ENCODE measurements at regions not wholly inside any gene's neighbourhood (a gene's known extent, or its start where the extent isn't known, plus 50 kb on each side); places are given as distances from the start of the nearest gene placed in this dataset.

DNA sequence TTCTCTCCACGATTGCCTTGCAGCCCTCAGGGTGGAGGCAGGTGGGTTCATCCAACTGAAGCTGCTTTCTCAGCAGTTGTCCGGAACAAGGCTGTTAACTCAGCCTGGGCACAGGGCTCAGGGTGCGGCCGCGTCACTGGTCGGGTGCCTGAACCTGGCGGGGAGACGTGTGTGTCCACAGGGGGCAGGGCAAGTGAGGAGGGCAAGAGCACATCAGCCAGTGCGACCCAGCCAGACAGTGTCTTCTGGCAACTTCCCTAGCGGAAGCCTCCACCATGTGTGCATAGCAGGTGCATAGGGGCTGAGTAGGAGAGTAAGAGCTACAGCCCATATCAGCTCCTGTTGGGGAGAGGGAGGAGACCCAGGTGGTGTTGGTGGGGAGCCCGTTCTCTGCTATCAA lies 150.4 kb upstream of the THRB start:
- DNase-seq: no peak

DNA sequence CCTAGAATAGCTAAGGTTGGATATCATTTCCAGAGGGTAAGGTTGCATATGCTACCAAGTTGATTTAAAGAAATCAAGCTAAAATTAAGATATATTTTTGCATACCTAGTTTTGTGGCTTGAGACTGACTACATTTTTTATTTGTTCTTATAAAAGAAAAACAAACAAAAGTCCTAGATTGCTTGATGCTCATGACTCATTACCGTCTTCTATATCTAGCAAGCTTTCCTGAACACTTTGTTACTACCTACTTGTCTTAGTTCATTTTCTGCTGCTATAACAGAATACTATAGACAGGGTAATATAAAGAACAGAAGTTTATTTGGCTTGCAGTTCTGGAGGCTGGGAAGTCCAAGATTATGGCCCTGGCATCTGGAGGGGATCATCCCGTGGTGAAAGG lies 152.1 kb upstream of the THRB start:
- no peak for DNase-seq

DNA sequence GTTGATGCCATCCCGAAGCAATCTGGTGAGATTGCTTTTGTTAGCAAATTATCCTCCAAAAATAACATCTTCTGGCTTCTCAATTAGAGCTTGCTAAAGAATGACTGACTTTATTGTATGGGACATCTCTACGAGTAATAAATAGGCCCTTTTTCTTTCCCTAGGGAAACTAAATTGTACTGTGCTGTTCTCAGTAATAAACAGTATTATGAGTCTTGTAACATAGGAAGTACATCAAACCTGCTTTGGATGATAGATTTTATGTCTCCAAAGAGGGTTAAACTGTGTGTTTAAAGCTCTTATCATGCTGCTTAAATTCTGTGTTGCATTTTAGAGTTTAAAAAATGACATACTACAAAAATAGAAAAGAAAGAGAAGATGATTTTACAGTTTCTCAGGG lies 153.4 kb upstream of the THRB start:
- DNase-seq: no peak

DNA sequence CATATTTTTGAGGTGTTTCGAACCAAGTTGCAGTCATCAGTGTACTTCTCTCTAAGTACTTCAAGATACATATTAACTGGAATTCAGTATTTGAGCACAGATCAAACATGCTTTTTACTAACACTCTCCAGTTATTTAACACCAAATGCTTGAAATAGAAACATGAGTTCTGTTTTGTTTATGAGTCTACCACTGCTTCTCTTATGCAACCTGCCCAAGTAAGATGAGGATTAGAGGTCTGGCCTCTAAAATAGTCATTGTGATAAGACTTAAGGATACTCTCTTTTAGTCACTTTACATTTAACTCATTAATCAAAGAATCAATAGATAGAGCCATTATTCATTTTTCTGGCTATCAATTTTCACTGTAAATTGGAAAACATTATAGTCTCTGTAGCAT lies 156.2 kb upstream of the THRB start:
- DNase-seq: no peak

DNA sequence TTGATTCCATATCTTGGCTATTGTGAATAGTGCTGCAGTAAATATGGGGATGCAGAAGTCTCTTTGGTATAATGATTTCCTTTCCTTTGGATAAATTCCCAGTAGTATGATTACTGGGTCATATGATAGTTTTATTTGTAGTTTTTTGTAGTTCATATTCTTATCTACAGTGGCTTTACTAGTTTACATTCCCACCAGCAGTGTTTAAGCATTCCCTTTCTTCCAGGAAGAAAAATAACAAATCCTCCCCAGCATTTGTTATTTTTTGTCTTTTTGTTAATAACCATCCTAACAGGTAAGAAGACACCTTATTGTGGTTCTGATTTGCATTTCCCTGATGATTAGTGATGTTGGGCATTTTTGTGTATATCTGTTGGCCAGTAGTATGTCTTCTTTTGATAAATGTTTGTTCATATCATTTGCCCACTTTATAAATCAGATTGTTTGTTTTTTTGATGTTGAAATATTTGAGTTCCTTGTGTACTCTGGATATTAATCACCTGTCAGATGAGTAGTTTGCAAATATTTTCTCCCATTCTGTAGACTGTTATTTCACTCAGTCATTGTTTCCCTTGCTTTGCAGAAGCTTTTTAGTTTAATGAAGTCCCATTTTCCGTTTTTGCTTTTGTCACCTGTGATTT lies 163.3 kb upstream of the THRB start:
- no peak for DNase-seq

DNA sequence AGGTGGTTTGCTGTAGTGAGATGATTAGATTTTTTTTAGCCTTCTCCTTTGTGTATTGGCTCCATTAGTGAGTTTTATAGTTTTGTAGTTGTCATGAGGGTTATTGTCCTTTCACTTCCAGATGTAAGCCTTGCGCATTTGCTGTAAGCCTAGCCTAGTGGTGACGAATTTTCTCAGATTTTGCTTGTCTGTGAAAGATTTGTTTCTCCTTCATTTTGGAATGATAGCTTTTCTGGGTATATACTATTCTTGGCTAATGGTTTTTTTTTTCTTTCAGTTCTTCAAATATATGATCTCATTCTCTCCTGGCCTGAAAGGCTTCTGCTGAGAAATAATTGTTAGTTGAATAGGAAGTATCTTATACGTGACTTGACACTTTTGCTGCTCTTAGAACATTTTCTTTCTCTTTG lies 166.5 kb upstream of the THRB start:
- no peak for DNase-seq

DNA sequence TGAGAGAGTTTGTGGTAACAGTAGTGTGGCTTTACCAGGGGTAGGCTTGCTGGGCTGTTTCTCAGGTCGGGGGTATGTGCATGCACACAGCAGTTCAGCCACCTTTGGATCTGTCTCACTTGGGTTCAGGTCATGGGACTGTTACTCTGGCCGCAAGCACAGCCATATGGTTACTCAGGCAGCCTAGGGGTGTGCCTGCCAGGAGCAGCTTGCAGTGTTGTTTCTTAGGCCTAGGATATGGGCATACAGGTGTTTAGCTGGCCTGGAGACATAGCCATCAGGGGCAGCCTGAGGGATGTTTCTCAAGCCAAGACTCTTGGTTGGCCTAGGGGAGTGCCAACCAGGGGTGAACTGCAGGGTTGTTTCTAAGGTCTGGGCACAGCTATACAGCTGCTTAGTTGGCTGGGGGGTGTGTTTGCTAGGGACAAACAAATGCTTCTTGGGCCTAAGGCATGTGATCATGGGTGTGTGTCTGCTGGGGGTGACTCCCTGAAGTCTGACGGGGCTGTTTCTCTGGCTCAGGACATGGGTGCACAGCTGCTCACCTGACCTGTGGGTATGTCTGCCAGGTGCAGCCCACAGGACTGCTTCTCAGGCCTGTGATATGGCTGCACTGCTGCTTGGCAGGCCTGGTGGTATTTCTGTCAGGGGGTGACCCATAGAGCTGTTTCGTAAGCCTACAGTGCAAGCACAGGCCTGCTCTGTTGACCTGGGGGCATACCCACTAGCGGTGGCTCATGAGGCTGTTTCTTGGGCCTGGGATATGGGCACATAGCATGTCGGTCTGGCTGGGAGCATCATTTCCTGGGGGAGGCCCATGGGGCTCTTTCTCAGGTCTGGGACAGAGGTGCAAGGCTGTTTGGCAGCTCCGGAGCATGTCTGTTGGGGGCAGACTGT lies 168.0 kb upstream of the THRB start:
- DNase-seq: no peak

DNA sequence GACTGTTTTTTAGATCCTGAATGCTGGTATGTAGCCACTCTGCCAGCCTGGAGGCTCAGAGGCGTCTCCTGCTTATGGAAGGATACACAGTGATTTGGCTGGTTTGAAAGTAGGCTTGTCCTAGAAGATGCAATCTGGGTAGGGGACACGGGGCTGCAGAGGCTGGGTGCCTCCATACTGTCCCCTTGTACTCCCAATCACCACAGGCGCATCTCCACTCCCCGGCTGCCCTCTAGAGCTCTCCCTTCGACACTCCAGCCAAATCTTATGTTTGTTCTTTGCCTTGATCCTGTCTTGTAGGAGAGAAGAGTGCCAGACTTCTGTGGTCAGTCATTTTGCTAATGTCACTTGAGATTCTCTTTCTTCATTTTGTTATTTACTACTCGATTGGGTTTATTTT lies 168.8 kb upstream of the THRB start:
- no peak for DNase-seq

DNA sequence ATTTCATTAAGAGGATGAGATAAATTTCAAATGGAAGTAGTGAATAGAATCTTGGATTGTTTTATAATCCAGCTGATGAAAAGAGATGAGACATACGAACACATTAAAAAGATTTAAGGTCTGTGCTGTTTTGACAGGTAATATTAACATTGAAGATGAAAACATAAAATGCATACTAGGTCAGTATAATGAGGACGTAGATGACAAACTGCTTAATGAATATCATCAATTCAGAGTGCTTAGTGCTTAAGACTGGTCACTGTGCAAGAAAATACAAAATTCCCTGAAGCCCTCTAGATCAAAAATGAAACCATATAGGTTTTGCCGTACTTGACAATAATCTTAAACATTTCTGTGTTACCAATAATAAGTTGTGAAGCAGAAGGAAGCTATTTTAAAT lies 173.4 kb upstream of the THRB start:
- DNase-seq: no peak

DNA sequence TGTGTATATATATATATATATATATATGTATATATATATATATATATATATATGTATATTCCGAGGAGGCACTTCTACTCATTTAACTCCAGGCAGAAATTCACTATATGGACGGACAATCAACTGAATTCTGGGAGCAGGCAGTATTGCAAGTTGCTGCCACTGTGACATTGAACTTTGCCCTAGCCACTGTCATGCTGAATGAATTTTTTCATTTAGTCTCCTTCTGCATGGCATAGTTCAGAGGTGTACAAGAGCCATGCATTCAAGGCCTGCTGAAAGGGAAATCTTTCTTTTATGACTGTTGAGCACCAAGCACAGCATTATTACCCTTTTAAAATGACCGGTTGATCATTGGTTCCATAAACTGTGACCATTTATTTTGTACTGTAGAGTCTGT lies 176.2 kb upstream of the THRB start:
- DNase-seq: no peak

DNA sequence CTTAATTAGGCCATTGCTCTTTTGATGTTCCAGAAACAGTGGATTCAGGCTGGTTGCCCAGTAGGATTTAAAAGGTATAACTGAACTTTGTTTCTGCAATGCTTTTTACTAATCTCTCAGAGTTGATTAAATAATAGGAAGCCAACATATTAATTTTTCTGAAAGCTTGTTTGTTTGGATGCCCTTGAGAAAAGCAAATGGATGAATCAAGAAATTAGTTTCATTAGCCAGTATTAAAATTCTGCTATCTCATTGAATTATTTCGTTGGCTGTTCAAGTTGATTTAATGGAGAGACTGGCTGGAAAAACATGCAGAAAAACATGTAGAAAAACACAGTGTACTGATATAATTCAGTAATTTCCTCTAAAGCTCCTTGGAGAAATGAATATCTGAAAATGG lies 178.9 kb upstream of the THRB start:
- DNase-seq: no peak

DNA sequence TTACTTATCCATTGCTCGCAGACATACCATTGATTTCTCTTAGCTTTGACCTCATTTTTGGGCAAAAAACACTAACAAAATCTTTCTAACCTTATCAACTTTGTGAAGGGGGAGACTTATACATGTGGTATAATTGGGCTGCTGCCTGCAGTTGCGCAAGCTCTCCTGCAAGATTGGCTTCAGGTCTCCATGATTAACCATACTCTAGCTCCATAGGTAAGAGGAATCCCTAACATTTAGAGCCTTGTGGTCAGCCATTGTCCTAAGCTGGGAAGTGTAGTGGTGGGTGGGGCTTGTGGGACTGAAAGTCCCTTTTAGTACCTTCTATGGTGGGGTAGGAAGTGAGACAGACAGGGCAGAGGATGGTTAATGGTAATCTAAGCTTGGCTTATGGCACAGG lies 179.6 kb upstream of the THRB start:
- DNase-seq: no peak

DNA sequence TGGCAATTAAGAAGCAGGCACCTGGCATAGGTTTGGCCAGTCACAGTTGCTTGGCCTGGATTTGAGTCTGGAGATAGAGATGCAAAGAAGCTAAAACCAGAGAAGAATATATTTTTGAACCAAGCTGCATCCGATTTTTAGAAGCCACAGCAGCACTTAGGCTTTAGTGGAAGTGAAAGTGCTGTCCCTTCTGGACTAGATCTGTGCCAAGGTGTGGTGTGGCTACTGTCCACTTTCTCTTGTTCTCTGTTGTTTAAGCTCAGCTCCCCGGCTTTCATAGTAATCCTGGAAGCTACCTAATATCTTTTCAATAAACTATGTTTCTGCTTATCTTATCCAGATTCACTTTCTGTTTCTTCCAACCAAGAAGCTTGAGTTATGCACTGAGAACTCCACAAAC lies 183.4 kb upstream of the THRB start:
- no peak for DNase-seq

DNA sequence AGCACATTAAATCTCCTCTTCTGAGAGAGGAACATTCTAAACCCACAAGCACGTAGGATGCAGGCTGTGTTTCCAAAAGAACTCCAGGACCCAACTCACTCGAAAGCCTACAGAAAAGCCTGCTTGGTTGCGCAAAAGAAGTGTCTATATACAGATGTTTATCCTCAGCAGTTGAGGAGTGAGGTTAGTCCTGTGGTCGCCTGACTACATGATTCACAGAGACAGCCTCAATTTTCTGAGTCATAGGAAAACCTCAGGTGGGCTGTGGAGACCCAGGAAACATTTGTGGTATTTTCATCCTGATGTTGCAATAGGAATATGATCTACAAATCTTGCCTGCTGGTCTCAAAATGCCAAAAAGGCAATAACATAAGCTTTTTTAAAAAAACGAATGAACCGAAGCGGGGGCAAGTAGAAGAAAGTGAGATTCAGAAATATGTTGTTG lies 183.8 kb upstream of the THRB start:
- no peak for DNase-seq

DNA sequence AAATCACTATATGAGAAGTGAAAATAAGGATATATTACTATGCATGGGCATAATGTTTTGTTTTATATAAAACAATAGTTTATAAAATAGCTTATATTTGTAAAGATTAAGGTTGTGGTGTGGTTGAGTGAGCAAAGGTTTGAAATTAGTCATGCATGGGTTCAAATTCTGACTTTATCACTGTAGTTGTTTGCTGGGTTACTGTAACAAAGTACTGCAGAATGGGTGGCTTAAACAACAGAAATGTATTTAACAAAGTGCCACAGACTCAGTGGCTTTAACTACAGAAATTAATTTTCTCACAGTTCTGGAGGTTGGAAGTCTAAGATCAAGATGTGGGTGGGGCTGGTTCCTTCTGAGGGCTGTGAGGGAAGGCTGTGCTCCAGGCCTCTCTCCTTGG lies 184.8 kb upstream of the THRB start:
- DNase-seq: no peak

DNA sequence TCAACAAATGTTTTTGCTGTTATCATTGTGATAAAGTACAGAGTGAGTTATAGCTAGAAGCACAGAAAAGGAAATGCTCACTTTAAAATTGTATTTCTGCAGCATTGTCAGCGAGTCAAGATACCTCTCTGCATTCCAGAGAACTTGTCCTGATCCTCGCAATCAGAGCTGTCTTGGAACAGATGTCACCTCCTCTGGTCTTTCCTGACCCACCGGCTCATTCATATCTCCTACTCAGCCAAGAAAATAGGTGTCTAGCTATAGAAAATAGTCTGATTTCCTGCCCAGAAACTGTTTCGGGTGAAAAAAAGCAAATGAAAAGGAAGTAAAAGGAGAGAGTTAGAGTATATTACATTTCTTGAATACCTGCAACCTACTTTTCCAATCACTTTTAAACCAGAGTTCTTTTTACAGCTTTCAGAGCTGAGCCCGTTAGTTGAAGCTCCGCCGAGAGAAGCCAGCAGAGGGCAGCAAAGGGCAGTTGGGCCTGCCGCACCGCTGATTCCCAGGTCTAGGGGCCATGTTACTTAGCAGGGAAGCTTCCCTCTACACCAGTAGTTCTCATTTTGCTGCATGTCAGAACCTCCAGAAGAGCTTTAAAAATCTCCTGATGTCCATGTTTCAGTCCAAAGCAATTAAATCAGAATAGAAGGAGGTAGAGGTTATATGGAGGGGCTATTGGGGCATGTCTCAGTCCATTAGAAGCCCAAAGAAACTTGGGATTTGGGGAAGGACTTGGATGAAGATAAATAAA lies 185.7 kb upstream of the THRB start:
- peak; percentile 80 for DNase-seq

DNA sequence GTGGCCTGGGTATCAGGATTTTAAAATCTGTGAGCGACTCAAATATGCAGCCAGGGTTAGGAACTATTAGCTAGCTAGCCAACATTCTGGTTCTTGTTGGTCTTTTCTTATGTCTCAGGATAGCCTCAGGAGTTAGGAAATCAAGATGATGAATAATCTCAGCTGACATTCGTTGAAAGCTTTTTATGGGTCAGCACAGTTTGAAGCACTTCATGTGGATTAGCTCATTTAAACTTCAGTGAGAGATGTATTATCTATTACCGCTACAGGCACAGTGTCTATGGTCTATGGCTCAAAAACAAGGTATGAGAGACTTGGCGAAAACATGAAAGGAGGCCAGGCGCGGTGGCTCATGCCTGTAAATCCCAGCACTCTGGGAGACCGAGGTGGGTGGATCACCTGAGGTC lies 187.5 kb upstream of the THRB start:
- no peak for DNase-seq

DNA sequence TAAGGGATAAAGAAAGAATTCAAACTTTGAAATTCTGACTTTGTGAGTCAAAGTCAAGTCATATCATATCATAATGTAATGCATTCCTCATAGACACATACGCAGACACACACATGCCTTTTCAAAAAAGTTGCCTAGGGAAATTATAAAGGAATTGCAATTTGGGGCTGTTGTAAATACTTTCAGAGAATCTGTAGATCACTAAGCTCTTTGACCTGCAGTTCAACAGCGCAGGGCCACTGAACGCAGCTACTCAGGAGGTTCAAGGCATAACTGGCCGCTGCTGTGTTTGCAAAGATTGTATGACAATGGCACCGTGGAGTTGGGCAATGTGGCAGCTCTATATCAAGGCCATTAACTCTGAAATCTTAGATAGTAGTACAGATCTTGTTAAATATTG lies 188.4 kb upstream of the THRB start:
- DNase-seq: no peak

DNA sequence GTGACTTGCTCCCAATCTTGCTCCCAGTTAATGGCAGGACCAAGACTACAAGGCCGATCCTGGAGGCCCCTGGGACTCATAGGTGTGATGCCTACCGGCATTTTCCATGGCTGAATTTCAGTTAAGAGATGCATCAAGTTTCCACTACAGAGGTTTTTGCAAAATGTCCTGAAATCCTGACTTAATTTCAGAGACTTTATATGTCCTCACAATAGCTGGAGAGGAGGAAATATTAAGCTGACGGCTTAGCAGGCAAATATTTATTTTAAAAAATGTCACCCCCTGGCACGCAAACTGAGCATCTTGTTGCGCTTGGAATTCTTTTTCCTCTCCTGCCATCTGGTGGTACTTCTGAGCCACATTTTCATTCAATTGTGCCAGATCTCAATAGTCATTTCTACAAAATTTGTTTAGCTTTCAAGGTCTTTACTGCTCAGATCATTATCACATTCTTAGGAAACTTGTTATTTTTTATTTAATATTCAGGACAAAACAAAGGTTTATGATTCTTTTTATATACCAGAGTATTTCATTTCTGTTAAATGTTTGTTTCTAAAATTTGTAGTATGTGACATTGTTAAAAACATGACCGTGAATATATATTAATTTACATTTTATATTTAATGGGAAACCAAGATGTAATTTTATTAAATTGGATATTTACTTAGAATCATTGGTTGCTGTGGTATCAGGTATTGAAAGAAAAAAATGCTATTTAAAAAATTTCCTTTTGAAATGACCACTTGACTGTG lies 189.2 kb upstream of the THRB start:
- no peak for DNase-seq

DNA sequence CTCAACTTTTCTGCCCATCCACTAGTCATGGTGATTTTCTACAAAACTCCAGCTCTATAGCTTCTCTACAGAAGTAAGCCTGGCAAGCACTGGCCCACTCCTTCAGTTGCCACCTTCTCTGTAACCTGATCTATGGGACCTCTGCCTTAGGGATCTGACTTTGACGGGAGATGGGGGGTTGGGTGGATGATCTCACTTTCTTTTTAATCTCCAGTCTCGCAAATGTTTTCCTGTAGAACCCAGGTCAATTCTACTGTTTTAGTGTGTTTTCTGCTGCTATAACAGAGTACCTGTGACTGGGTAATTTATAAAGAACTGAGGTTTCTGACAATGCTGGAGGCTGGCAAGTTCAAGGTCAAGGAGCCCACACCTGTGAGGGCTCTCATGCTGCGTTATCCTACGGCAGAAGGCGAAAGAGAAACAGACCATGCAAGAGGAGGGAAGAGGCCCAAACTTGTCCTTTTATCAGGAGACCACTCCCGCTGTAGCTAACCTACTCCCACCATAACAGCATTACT lies 189.9 kb upstream of the THRB start:
- no peak for DNase-seq

DNA sequence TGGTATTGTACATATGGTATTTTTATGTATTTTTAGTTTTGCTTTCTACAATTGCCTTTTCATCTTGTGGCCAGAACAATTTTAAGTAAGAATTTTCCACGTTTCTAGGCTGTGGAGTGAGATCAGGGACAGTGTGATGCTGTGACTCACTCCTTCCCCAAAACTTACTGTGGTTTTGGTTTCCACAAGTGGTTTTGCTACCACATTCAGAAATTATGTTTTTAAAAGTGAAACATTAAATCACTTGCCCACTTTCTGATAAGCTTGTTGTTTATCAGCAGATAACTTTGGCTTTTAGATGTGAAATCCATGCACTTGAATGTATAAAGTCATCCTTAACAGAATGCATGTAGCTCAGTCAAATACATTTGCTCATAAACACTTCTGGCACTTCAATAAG lies 192.2 kb upstream of the THRB start:
- no peak for DNase-seq

DNA sequence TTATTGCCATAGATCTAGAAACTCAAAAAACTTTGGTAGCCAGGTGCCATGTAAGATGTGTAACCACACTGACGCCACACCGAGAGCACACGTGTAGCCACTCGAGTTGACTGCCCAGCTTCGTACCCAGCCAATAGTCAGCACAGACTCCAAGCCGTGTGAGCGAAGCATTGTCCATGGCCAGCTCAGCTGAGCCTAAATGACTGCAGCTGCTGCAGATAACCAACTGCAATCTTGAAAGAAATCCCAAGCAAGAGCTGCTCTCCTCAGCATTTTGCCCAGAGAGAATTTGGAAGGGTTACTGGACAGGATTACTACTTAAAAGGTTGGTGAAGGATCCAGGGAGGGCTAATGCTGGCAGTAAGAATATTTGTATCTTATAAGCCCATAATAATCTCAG lies 193.0 kb upstream of the THRB start:
- no peak for DNase-seq

Measured in right forelimb (tissue), 1 donor.